Heart left ventricle (tissue), 13 donors: ENCODE measurements at regions not wholly inside any gene's neighbourhood (a gene's known extent, or its start where the extent isn't known, plus 50 kb on each side); places are given as distances from the start of the nearest gene placed in this dataset.

Experiments
- POLR2A ChIP-seq, 2 donors: fragments of 450-650 bp; IDR thresholded peaks; one replicate each; pipeline ENCODE4 v1.6.1; 2017; ENCODE audit warnings: antibody characterized with exemption in 2 of 2, mild to moderate bottlenecking in 2 of 2, moderate library complexity in 2 of 2
- TF ChIP-seq, protein P1 (sequence below), 12 donors: fragments of 200-600 bp; sonication (generic) in 4 of 12; IDR thresholded peaks; one replicate each; pipeline versions ENCODE4 v1.5.0 to v1.8.0; 2018 to 2022; ENCODE audit warnings: antibody characterized with exemption in 12 of 12, mild to moderate bottlenecking in 5 of 12
- donor health status: ischemic (EF 13 %, LVEDD 7.1; RV severe dilation, severe dysfunction).
- donor health status: DM: no; HTN: yes; CAD: no.
- donor health status: DM: no; HTN: no; CAD: no.
- donor health status: ischemic (EF 25% LVEDD 6.9; RV normal size, moderate dysfunction).
- donor health status: ischemic (EF 25% LVEDD 5.7; RV mildly dilated, moderate dysfunction).
- donor health status: ischemic (EF 35%, LVEDD 5.7; RV mildly dilated, moderate dysfunction).
- donor health status: nonischemic (EF 11% LVEDD 7.7; RV severe dilation, severe dysfunction).
- donor health status: DM: yes; HTN: yes; CAD: no.
- donor health status: PGD.
- donor health status: ischemic (EF 29% LVEDD 5.4; RV normal size, mild dysfunction).
- donor health status: nonischemic (EF 23%, LVEDD 6.1; RV moderate dilation, normal function).

DNA sequence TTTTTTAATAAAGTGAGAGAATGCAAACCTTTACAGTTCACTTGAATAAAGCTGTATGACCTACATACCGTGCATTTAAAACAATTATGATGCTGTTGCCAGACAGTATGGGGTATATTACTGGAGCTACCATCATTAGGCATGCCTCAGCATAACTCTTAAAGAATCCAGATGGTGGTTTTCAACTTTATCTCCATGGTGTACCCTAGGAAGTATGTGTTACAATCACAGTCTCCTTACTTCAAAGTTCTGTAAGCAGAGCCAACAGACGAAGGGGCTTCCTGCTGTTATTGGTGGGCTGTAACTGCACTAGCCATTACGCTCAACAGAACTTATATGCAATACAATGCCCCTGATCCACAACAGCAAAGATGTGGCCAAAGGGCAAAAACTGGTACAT lies 803.3 kb downstream of the DTWD2 start:
- TF ChIP-seq, protein P1, sequence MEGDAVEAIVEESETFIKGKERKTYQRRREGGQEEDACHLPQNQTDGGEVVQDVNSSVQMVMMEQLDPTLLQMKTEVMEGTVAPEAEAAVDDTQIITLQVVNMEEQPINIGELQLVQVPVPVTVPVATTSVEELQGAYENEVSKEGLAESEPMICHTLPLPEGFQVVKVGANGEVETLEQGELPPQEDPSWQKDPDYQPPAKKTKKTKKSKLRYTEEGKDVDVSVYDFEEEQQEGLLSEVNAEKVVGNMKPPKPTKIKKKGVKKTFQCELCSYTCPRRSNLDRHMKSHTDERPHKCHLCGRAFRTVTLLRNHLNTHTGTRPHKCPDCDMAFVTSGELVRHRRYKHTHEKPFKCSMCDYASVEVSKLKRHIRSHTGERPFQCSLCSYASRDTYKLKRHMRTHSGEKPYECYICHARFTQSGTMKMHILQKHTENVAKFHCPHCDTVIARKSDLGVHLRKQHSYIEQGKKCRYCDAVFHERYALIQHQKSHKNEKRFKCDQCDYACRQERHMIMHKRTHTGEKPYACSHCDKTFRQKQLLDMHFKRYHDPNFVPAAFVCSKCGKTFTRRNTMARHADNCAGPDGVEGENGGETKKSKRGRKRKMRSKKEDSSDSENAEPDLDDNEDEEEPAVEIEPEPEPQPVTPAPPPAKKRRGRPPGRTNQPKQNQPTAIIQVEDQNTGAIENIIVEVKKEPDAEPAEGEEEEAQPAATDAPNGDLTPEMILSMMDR (IDR thresholded peaks at IDR 0.05): no peak
- no peak for TF ChIP-seq POLR2A (IDR thresholded peaks at IDR 0.05)
